ENCODE measurements at regions not wholly inside any gene's neighbourhood (a gene's known extent, or its start where the extent isn't known, plus 50 kb on each side); places are given as distances from the start of the nearest gene placed in this dataset.

- TF ChIP-seq CTCF (IDR thresholded peaks at IDR 0.05) (no peak), POLR2A (IDR thresholded peaks at IDR 0.05) (no peak)
Observed at GRCh38 chr21:15966651-15967050, 236.9 kb downstream of the USP25 start.
